ENCODE measurements at regions not wholly inside any gene's neighbourhood (a gene's known extent, or its start where the extent isn't known, plus 50 kb on each side); places are given as distances from the start of the nearest gene placed in this dataset.
"Not testable (repeated sequence)": the region's sequence is repeated elsewhere in the genome, so short reads cannot be mapped to it uniquely, and the experiment has no call there.

DNA sequence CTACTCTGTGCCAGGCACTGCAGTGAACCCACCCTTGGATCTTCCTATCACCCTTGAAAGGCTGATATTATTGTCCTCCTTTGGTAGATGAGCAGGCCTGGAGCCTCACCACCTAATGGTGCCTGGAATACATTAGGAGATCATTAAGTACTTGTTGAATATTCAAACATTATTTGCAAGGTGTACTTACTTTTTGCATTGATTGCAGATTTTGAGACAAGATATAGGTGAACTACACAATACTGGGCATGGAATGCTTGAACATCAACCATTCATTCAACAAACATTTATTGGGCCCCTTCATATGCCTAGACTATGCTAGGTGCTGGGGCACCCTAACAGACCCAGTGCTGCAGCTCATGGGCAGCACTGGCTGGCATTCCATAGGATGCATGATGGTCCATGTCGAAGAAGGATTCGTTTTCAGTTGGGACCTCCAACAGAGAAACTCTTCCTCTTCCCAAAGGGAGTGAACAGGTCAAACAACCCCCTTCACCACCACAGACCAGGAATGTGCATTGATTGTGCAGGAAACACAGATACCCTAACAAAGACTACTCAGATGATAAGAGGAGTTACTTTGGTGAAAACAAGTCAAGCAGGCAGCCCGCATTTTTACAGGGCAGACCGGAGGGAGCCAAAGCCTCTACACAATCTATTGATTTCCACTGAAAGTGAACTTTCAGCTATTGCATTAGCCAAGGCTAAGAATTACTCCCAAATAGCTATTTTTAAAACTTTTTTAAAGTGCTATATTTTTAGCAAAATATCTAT, 149.6 kb upstream of the SH3BP4 start:
- no peak for DNase-seq (ENCODE audit: low read depth)

DNA sequence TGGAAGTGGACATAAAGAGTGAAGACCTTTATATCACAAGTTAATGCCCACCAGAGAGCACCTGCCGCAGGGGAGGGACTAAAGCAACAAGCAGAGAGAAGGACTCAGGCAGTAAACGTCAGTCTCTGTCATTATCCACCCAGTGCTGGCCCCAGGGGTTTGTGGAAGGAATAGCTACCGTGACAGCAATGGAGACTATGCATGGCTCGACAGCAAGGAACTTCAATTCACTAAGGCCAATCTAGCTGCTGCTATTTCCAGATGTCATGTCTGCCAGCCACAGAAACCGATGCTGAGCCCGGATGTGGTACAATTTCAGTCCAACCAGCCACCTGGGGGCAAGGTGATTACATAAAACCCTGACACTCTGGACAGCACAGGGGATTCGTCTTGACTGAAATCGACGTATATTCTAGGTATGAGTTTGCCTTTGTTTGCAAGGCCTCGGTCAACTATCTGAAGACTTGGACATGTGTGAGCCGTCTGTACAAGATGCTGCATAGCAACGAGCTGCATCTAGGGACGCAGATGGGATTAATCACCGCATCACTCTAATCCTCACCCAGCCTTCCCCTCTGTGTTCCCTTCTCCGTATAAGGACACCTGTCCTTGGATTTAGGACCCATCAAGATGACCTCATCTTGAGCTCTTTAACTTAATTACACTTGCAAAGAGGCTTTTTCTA, 154.1 kb upstream of the SH3BP4 start:
- no peak for DNase-seq (ENCODE audit: low read depth)

DNA sequence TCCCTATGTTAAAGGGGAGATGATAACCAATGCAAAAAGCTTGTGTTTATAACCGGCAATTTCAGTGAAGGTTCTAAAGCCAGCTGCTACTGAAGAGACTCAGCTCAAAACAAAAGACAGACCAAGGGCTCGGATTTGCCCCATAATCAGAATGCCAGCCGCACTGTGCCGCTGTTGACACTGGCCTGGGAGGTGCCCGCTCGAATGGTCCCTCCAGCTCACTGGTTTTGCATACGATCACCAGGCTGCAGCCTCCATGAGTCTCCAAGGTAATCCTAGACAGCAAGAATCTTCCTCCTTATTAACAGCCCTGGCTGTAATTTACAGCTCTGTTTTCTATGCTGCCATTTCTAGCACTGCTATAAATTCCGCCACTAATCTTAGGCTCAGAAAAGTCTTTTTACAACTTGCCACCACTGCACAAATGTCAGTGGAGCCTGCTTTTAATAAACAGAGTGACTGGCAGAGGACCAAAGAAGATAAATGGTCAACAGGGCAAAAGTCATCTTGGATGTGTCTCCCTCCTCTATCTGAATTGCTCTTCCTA, 155.7 kb upstream of the SH3BP4 start:
- no peak for DNase-seq (ENCODE audit: low read depth)

DNA sequence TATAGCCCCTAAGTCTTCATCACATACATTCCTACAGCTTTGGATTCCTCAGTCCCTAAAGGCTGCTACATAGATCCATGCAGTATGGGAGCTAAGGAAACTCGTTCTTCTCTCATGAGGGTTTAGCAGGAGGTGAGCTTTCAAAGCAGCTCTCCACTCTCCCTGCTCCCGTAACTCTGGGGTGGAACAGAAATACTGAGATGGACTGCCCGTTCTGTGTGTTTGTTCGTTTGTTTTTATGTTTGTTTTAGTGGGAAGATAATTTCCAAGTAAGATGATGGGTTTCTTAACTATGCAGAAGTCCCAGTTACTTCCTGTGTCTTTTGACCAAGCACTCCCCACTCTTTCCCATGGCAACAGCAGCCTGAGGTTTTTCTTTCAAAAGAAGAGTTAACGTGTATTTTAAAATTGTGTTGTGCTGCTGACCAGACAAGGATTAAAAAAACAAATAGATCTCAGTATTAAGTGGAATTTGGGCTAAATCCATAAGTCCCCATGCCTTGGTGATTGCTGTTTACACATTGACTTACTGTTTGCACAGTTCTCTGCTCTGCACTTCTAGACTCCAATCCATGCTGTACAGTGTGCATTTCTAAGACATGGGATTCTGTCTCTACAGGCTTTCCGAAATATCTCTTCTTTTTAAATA, 156.4 kb upstream of the SH3BP4 start:
- peak; percentile 44 for DNase-seq (ENCODE audit: low read depth)

- no peak for DNase-seq (ENCODE audit: low read depth)
Measured at GRCh38 chr2:234794866-234795265, 157.0 kb upstream of the SH3BP4 start.

GRCh38 chr2:234793212-234793785, 158.5 kb upstream of the SH3BP4 start:
- DNase-seq (ENCODE audit: low read depth): no peak

DNA sequence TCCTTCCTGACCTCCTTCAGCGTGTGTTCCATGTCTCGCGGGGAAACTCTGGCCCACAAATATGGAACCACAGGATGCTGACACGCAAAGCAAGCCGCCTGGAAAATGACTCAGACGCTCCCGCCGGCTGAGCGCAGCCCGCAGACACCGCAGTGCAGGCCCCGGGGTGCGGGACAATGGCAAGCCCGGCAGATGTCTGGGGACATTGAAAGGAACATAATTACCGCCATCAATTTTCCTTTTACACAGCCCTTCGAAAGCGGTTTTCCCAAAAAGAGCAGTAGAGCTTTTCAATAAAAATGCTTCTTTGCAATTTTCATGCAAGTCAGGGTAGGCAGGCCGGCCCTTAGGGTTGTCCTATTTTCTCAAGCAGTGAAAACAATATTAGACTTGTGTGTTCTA, 159.2 kb upstream of the SH3BP4 start:
- DNase-seq (ENCODE audit: low read depth): no peak

DNA sequence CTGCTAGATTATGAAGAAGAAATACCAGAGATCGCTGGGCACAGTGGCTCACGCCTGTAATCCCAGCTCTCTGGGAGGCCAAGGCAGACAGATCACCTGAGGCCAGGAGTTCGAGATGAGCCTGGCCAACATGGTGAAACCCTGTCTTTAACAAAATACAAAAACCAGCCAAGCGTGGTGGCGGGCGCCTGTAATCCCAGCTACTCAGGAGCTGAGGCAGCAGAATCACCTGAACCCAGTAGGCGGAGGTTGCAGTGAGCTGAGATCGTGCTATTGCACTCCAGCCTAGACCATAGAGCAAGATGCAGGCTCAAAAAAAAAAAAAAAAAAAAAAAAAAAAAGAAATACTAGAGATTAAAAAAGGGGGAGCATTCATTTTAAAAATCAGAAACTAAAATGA, 159.7 kb upstream of the SH3BP4 start:
- DNase-seq (ENCODE audit: low read depth): not testable (repeated sequence)

GRCh38 chr2:234790380-234790779, 161.4 kb upstream of the SH3BP4 start:
- DNase-seq (ENCODE audit: low read depth): no peak

- no peak for DNase-seq (ENCODE audit: low read depth)
Measured at GRCh38 chr2:234789556-234790325, 162.1 kb upstream of the SH3BP4 start.

- no peak for DNase-seq (ENCODE audit: low read depth)
Measured at GRCh38 chr2:234788841-234789240, 163.0 kb upstream of the SH3BP4 start.

DNA sequence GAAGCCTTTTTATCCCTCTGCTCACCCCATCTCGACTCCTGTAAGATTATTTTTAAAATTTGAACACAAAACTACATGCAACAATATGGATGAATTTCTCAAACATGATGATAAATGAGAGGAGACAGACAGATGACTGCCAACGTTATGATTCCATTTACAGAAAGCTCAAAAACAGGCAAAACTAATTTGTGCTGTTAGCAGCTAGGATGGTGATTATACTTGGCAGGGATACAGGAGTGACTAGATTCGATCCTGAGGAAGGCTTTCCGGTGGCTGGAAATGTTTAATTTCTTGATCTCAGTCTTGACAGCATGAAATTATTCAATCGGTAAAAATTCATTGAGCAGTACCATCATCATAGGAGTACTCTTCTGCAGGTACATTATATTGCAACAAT, 163.4 kb upstream of the SH3BP4 start:
- no peak for DNase-seq (ENCODE audit: low read depth)

GRCh38 chr2:234787114-234787513, 164.7 kb upstream of the SH3BP4 start:
- DNase-seq (ENCODE audit: low read depth): no peak

DNA sequence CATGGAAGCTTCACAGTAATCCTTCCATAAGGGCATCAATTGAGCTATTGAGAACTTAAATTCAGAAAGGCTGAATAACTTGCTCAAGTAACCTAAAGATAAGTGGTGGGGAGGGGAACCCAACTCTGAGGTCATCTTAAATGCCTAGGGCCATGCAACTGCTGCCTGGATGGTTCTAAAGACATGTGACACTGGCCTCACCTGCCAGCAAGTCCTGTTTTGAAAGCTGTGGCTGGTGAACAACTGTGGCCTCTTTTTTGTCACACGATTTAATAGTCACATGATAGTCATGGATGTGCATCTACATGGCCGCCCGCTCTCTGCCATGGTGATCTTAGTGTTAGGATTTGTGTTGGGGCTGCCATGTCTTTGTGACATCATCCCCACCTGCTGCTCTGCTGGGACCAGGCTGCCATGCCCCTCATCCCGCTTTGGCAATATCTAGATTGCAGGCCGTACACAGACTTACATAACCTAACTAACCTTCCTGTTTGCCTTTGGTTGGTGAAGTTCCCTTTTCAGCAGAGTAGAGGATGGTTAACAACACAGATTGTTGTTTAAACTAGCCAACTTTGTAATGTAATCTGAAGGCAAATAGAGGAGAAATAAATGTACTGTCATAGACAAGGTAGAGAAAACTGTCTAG, 177.9 kb upstream of the SH3BP4 start:
- DNase-seq (ENCODE audit: low read depth): no peak

DNA sequence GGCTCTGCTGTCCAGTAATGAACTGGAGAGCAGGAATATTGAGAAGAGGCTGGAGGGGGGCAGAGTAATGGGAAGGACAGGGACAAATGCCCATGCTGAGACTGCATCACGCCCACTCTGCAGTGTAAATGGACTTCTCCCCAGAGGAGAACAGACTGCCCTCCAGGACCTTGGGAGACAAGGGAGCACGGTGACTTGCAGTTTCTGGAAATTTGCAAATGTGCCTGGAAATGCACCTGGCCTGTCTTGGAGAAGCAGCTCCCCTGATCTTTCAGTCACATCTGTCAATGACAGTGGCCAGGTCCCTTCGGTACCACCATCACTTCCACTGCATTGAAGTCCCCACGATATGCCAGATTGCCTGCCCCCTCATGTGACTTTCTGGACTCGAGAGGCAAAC, 178.7 kb upstream of the SH3BP4 start:
- DNase-seq (ENCODE audit: low read depth): no peak

DNA sequence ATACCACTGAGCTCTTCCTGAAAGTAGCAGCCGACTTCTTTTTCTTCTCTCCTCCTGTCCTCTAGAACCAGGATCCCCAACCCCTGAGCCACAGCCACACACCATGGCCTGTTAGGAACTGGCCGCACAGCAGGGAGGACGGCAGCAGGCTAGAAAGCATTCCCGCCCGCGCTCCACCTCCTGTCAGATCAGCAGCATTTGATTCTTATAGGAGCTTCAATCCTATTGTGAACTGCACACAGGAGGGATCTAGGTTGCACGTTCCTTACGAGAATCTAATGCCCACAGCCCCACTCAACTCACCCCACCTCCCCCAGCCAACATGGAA, 179.1 kb upstream of the SH3BP4 start:
- no peak for DNase-seq (ENCODE audit: low read depth)

DNA sequence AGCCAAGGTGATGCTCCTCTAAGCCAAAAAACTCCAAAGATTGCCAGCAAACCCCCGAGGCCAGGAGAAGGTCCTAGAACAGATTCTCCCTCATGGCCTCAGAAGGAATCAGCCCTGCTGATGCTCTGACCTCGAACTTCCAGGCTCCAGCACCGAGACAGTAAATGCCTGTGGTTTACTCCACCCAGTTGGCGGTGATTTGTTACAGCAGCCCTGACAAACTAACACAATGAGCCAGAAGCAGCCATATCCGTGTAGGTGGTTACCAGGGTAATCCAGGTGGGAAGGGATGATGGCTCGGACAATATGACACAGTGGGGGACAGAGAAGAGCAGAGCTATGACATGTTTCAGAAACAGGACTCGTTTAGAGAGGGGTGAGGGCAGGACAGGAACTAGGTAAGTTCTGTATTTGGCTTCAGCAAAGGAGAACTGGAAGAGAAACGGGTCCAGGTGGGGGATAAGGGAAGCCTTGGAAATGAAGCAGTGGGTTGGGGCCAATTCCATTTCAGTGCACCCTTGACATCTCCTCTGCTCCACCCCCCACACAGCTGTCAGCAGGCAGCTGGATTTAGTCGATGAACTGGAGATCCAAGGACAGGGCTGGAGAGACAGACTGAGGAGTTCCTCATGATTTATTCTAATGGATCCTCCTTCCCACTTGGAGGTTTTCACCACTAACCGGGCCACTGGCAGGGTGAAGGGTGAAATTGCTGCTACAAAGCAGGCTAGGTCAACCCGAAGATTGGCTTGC, 179.7 kb upstream of the SH3BP4 start:
- peak; percentile 76 for DNase-seq (ENCODE audit: low read depth)

GRCh38 chr2:234771176-234771575, 180.6 kb upstream of the SH3BP4 start:
- DNase-seq (ENCODE audit: low read depth): no peak

- DNase-seq (ENCODE audit: low read depth): no peak
Measured at GRCh38 chr2:234770715-234771141, 181.1 kb upstream of the SH3BP4 start.

DNA sequence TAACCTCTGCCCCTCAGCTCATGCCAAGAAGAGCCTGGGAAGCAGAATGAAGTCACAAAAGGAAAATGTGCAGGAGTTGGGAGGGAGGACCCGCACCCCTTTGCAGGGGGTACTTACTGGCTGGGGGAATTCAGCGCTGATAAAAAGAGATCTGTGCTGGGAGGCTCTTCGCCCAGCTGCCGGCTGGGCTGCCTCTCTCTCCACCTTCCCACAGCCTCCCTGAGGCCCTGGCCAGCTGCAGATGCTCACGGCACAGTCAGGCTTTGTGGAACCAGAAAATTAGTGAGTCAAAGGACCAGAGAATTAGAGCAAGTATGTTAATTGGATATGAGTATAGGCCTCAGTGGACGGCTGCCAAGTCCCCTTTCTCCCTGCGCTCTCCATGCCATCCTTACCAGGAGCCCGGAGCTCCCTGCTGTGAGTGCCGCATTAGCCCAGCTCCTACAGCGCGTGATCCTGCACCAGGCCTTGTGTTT, 181.7 kb upstream of the SH3BP4 start:
- peak; percentile 44 for DNase-seq (ENCODE audit: low read depth)

All from amniotic epithelial cell (primary cell).